Fibroblast of skin of back (primary cell): ENCODE measurements at regions not wholly inside any gene's neighbourhood (a gene's known extent, or its start where the extent isn't known, plus 50 kb on each side); places are given as distances from the start of the nearest gene placed in this dataset.

Experiments used
- DNase-seq: peaks from one replicate; pipeline ENCODE4 v3.0.0-alpha.2; 2013

DNA sequence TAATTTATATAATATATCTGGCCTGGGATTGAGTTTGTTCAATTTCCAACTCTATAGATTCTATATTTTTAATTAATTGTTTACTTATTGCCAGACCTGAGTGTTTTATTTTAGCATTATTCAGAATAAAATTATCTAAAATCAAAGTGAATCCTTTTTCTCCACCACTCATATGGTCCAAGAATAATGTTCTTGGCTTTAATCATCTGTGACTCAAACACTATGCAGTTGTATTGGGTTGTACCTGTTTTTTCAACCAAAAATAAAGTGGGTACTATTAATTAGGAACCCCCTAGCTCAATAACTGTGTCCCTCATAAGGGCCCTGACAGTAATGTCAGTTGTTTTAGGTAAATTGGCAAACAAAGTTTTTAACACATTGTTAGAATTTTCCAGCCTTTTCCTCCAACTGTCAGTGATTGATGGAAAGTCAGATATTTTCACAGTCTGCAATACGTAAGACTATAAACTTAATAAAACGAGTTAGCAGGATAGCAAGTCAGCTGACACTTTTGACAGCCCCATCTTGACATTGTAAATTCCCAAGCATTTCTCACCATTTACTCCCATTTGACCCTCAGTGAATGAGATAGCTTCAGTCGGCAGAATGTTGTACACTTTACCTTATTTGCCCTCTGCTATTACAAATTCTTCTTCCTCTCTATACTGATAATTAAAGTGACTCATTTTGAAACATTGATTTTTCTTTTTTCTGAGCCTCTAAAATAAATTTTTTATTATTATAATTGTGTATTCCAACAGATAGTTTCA is 587.4 kb downstream of the METTL4 start:
- DNase-seq = no peak

DNA sequence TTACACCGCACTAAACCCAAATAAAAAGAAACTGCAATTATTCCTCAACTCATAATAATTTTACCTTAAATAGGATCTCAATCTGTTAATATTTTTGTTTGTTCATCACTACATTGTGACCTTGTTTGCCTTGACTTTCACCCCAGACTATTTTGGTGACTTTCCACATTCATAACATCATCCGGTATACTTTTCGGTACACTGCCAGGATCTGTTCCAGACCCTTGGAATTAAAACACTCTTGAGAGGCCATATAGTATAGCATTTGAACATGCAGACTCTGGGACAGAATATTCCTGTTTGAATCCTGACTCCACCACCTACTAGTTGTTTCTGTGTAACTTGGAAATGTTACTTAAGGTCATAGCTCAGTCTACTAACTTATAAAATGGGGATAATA is 577.4 kb downstream of the METTL4 start:
- DNase-seq = no peak

DNA sequence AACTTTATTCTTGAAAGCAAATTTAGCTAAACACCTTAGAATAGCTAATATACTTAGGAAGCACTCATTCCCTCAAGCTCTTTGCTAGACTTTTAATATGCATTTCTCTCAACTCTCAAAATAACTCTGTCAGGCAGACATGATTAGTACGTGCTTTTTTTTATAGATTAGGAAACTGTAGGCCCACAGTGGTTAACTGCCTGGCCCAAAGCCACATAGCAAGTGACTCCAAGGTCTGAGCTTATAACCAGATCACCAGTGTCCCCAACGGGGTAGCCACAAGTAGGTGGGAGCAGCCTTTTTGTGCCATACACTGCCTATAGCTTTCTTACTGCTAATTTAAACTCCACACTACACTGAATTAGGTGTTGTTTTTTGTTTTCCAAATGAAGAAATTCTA is 576.8 kb downstream of the METTL4 start:
- DNase-seq = no peak

DNA sequence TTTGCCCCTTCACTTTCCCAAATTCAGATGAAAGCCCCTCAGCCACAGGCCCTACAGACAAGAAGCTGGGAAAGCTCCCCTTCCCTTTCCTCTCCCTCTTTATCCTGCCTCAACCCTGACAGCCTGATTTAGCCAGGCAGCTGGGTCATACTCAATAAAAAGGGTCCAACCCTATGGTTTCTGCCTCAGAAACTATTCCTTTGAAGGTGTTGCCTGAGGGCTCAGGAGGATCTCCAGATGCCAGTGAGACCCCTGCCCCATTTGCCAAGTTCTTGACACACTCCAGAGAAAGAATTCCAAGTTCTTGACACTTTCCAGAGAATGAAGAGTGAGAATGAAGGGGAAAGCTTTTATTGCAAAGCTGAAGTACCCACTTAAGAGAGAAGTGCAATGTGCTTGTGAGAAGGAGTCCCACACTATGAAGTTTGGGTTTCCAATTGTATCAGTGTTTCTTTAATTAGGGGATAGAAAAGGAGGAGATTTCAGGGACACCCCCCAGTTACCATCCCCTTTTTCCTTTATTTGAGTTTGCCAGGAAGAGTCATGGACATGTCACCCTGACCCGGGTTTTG is 576.2 kb downstream of the METTL4 start:
- no peak for DNase-seq

DNA sequence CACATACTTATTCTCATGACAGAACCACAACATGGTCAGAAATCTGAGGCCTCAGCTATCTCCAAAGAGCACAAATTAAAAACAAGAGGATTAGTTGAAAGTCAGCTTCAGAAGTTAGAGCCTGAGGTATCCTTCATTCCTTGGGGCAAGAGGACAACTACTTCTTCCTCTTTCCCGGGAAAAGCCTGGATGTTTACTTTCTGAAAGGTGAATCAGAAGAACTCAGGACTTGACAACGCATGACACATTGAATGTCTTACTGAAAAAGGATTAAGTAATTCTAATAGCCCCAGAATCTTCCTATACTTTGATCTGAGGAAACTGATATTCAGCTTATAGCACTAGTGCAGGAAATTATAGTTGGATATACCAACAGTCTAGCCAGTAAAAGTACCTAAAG is 573.2 kb downstream of the METTL4 start:
- no peak for DNase-seq

DNA sequence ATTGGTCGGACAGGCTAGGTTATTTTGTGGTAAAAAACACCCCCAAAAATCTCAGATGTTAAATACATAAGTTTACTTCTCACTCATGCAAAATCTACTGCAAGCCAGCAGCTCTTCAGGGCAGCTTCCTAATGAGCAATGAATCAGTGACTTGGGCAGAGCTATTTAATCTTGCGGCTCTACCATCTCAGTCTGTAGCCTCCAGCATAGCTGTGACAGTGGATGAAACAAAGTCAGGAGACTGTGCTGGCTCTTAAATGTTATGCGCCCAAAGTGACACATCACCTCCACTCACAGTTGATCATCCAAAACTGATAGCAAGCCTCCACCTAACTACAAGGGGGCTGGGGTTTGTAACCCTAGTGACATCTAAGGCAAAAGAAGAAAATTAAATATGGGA is 571.9 kb downstream of the METTL4 start:
- DNase-seq = no peak

DNA sequence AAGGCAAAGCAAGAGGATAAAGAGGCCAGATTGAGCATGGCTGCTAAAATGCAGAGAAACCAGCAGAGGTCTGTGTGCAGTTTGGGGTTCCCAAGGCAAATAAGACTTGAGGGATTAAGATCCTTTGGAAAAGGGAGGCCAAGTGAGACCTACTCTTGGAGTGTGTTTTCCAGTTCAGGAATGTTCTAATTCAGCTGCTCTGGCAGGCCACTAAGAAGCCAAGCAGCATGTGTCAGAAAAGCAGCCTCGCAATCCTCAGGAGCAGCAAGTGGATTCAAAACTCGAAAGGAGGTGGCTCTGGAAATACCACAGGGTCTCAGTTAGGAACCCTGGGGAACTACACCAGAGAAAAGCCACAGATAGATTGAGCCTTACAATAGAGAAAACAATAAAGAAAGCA is 569.2 kb downstream of the METTL4 start:
- DNase-seq = no peak

DNA sequence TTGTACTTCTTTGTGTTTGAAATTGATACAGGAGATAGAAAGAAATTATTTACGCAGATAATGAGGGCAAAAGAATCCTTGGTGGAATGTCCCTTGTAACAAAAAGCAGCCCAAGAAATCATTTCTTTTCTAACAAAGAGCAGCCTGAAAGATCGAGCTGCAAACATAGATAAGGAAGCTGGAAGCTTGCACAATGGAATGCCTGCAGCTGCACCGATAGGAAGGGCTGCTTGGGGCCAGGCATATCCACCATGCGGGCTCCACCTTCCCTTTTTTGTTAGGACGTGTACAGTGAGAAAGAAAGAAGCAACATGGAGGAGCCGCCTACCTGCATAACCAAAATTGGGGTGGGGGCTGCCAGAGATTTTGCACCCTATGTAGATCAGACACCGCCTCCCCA is 568.7 kb downstream of the METTL4 start:
- no peak for DNase-seq

DNA sequence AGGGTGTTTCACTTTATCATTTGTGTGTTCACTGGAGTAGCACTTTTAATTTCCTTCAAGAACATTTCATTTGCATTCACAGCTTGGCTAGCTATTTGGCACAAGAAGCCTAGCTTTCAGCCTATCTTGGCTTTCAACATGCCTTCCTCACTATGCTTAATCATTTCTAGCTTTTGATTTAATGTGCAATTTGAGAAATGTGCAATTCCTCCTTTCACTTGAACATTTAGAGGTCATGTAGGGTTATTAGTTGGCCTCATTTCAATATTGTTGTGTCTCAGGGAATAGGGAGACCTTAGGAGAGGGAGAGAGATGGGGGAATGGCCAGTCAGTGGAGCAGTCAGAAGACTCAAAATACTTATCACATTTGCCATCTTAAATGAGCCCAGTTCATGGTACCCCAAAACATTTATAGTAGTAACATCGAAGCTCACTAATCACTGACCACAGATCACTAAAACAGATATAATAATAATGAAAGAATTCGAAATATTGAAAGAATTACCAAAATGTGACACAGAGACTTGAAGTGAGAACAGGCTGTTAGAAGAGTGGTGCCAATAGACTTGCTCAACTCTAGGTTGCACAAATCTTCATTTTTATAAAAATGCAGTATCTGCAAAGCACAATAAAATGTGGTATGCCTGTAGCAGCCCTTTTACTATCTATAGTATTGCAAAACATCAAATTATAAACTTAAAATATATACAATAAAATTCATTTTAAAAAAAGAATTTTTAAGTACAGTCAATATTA is 561.2 kb downstream of the METTL4 start:
- DNase-seq = no peak

DNA sequence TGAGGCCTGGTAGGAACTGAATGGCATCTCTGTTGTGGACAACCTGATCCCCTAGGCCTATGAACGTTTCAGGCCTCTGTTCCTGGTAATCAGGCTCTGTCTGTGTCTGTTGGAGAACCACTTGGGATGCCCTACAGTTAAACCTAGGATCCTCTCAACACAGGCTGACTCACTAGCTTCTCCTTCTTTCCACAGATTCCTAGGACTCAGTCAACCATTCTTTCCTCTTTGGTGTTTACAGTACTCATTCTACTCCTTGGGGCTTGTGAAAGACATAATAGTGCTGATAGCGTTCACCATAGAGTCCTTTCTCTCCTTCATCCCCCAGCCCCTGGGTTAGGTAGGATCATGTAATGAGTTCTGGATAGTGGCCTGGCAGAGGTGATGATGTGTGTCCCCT is 544.3 kb downstream of the METTL4 start:
- DNase-seq = no peak

DNA sequence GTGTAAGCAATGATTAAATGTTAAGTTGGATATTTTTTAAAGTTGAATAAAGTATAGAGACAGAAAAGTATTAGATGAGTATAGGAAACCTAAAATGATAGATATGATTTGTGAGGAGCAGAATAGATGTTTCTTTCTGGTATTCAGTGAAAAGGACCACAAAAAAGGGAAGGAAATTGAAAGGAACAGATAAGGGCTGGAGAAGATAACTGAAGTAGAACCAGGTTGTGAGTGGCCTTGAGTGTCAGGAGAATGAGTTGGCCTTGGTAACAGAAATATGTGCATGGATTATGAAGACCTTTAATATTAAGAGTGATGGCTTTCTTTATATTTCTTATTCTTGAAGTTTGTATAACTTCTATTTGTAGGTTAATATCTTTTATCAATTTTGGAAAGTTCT is 543.5 kb downstream of the METTL4 start:
- no peak for DNase-seq

DNA sequence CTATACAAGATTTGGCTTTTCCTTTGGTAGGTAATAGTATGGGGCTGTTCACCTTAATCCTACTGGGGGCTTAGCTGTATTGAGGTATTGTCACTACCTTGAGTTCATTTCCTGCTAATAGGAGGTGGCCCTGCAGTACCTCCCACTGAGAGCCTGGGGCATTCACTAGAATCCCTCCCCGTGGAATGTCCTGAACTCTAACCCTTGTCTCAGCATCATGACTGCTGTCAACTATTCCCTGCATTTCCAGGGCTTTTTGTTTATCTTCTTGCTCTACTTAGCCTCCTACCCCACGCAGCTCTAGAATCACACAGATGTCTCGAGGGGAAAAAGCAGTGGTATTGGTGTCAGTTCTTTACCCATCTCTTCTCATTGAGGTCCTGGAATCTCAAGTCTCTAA is 542.3 kb downstream of the METTL4 start:
- no peak for DNase-seq

DNA sequence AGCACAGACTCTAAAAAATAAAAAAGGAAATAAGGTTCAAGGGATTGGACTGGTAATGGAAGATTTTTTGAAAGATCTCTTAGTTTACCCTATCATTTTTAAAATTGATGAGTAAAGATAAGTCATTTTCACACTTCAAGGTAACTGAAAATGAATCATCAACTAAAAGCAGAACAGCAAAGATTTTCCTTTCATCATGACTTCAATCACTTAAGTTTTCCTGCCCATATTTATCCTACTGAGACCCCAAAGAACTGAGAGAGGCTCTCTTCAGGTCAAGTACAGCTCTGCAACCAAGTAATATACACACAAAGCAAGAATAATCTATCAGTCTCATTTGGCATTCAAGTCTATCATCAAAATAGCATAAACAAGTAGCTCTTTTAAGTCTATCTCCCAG is 540.7 kb downstream of the METTL4 start:
- DNase-seq = no peak

DNA sequence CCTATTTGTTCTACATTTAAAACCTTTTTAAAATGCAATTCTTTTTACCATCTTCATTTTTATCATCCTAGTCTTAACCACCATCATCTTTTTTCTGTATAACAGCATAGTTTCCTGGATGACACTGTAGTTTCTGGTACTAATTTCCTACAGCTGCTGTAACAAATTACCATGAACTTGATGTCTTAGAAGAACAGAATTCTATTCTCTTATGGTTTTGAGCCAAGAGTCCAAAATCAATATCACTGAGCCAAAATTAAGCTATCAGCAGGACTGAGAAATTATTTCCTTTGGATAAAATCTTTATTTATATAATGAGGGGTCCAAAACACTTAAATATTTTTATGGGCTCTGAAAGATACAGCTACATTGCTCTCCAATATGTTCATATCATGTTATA is 539.3 kb downstream of the METTL4 start:
- no peak for DNase-seq

DNA sequence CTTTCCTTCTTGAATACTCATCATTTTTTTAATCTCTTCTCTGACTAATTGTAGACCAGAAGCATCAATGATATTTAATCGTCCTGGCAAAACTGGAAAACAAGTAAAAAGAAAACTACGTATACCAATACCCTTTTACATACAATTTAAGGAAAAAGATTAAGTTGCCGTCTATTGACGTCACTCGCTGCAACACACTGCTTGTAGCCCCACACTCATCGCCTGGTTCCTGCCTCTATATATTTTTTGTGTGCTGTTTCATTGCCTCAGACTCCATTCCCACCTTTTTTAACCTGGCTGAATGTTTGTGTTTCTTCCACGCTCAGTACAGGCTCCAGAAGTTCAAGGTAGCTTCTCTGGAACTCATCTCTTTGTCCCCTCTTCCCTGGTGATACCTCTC is 536.2 kb downstream of the METTL4 start:
- DNase-seq = no peak

DNA sequence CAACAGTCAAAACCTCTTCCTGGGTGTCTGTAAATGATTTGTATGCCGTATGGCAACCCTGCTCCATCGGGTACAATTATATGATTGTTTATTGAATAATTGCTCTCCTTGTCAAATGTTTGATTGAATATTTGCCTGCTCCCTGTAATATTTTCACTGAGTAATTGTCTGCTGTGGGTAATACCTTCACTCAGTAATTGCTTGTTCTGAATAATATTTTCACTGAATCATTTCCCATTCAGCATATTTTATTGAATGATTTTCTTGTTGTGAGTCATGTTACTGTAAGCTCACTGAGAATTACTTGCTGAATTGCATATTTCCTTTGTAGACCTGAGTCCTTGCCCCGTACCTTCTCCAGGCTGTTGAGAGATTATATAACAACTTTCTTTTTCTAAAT is 535.2 kb downstream of the METTL4 start:
- peak; percentile 34 for DNase-seq

DNA sequence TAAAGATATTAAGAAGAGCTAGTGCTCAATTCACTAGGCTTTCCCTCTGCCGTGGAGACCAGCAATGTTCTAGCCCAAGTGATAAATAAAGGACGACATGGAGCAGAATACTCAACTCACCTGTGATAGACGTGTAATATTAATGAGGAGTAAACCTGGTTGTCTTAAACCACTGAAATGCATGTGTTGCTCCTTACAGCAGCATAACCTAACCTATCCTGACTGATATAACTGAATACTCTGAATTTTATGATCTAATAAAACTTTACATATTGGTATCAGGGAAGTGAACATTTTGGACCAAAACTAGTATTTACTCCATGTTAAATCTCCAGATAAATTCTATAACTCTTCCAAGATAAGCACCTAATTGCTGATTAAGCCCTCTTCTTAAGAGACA is 531.0 kb downstream of the METTL4 start:
- no peak for DNase-seq

DNA sequence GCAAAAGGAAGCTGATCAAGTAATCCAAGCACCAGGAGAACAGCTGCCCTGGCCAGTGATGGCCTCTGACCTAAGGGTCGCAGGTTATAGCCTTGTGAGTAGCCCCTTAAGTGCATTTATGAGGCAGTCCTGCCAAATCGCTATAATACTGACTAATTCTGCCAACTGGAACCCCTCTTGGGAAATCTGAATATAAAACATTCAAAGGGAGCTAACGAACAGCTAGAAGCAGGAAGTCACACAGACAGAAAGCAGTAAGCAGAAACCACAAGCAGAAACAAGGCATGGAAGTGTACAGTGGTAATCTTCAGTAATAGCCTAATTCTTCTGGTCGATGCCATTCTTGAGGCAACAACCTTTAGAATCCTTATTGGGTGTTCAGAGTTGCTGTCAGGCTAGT is 521.3 kb downstream of the METTL4 start:
- peak; percentile 46 for DNase-seq

DNA sequence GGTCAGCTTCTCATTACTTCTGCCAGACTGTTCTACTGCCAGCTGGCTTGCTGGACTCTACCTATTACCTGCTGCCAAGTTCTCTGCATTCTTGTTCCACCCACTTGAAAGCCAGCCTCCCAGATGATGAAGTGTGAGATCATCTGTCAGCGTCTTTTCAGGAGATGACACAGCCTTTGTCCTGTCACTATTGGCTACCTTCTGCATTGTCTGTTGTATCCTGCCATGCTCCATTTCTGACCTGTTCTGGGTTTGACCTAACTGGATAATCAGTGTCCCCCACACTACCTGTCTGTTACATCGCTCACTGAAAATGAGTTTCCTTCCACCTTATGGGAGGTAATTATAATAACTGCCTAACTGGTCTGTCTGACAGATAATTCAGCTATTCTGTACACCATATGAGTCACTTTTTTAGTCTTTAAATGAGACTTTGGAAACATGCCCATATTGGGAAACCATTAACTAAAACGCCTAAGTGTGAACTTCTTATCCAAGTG is 520.6 kb downstream of the METTL4 start:
- DNase-seq = peak; percentile 9

DNA sequence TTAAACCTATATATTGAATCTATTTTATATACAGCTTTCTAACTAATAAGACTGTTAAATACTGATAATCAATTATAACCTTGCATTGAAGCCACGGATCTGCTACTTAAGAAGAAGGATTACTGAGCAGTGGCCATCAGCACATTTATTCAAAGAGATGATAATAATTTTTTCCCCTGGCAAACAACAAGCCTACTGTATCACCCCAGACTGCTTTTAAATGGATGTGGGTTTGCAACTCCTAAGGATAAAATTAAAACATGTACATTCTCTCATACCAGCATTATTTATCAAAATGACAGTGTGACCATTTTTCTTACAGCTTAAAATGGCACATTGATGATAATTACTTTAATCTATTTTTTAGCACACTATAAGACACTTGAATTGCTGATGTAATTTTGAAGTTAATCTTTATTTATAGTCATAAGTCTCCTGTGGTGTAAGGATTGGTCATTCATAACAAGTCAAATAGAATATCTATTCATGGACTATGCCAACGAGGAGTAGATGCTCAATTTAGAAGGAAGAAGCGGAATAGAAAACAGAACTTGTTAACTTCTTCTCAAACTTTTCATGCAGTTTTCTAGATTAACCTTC is 517.7 kb downstream of the METTL4 start:
- DNase-seq = no peak

DNA sequence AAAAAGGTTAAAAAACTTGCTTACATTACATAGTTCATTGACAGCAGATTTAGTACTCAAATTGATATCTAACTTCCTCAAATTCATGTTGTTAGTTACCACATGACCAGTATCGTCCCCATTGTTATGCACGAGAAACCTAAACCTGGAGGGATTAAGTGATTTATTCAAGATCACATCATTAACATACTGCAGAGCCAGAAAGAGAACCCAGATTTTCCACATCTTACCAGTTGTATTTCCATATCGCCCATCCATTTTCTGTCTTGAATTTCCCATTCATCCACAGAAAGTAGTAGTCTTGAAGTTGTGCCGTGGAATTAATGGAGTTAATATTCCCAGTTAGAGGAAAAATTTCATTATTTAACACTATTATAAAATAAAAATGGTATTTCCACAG is 512.0 kb downstream of the METTL4 start:
- DNase-seq = no peak

DNA sequence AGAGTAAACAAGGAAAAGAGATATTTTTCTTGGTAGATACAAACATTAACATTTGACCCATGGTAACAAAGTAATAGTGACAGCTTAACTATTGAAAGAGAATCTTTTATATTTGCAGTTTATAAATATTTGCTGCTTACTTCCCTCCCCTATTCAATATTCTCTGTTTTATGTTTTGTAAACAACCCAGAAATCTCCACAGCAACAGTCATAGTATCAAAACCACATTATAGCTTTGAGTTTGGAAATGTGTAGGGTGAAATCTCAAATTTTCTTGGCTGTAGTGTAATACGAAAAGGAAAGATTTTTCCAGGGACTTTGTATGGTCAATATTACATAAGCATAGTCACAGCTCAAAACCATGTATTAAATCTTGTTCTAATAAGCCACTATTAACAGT is 511.2 kb downstream of the METTL4 start:
- no peak for DNase-seq

DNA sequence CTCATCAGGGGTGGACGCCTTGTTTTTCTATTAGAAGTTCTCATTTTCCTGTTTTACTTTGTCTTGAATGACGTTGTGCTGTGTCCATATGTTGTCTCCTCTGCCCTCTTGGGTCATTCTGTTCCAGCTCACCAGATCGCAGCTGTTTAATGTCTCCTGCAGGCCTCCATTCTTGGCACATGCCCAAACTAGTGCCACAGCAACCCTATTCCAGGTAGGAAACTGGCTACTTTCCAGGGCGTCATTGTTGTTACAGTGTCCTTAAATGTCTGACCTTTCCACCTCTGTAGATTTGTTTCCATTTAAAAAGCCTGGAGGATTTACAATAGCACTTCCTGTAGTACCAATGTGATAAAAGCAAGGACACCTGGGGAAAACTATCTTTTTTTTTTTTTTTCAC is 500.7 kb downstream of the METTL4 start:
- DNase-seq = no peak

DNA sequence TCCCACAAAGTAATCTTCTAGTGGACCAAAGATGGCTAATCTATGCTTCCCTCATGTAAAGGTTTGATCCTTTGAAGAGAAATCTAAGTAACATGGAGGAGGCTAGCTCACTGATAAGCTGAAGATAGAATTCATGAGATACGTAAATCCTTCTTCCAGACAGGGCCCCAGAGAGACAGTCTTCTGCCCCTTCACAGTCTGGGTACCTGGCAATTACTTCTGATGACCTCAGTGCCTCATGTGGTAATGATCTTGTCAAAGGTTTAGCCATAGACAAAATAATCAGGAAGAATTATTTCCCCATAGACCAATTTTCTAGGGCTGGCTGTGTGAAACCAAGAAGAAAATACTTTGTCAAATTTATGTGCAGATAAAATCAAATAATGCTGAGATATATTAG is 495.8 kb downstream of the METTL4 start:
- DNase-seq = no peak
